Activated CD4-positive, alpha-beta T cell treated with anti-CD3 and anti-CD28 coated beads for 4 hours (primary cell): ENCODE measurements at regions not wholly inside any gene's neighbourhood (a gene's known extent, or its start where the extent isn't known, plus 50 kb on each side); places are given as distances from the start of the nearest gene placed in this dataset.
"Not testable (repeated sequence)": the region's sequence is repeated elsewhere in the genome, so short reads cannot be mapped to it uniquely, and the experiment has no call there.

Source experiments
- DNase-seq, 2 donors: peaks; one replicate each; pipeline ENCODE4 v3.0.0-alpha.2; 2020

- DNase-seq, result no peak
These were observed 170.9 kb upstream of the USP25 start for GRCh38 chr21:15558884-15559283.

- no peak for DNase-seq
These were observed 170.1 kb upstream of the USP25 start for GRCh38 chr21:15559660-15560059.

GRCh38 chr21:15560383-15561056 lies 169.3 kb upstream of the USP25 start:
- DNase-seq, result no peak

DNA sequence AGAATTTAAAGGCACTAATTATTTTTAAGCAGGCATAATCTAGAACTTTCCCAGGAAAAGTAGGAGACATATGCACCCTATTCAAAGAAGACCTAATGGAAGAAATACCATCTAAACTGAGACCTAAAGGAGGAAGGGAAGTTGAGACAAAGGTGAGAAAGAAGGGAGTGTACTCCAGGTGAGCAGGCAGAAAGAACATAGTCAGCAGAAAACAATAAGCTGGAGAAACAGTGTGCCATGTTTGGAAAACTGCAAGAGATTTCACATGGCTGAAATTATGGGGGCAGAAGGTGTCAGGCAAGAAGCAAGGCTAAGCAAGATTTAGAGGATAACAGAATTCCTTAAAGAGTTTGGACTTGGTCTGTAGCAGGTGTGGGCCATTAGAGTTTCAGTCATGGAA lies 167.0 kb upstream of the USP25 start:
- no peak for DNase-seq

DNA sequence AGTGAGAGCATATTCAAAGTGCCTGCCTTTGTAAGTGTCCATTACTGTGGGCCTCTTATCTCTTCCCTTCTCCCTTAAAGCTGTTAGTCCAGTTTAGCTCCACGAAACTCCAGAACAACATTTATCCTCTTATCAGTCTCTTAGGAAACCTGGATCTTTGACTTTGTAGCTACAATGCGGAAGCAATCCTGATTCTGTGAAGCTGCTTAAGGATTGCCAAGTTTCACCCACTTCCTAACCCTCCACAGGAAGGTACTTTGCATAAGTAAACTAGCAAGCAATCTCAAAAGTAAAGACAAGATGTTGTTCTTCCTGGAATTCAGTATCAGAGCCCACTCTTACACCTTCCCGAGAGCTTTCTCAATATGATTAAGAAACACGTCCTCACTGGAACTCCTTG lies 164.9 kb upstream of the USP25 start:
- DNase-seq, result no peak

DNA sequence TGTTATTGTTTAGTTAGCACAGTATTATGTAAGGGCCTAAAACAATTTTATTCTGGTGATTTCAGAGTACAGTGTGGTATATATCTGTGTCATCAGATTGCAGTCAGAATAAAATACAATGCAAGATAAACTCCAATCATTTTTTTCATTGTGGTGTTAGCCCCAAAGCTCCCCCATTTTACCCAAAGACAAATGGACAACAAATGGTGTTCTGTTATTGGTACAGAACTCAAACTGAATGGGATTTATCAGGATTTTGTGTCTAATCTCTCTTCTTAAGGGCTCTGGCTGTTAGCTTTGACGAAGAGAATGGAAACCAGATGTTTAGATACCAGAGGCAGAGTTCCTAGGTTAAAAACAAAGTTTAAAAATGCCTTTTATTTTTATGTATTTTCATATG lies 163.1 kb upstream of the USP25 start:
- DNase-seq, result no peak

GRCh38 chr21:15567191-15567590 lies 162.6 kb upstream of the USP25 start:
- DNase-seq, result no peak

DNA sequence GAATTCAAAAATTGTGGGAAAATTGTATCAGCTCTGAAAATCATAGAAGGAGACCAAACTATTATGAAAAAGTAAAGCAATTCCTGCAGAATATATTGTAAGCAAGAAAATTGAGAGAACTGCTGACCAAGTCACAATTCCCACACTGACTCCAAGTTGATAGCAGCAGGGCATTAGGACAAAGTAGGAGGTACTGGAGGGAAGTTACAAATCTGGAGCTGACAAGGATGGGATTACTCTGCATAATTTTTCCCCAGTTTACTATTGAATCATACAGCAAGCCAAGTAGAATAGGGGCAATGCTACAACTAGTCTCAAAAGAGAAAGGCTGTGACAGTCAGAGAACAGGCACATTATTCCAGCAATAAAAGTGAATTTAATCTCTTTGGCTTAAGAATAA lies 161.3 kb upstream of the USP25 start:
- no peak for DNase-seq

GRCh38 chr21:15586752-15587427 lies 142.9 kb upstream of the USP25 start:
- DNase-seq, result no peak

GRCh38 chr21:15592271-15592860 lies 137.4 kb upstream of the USP25 start:
- peak in 1 of 2 donors; percentile 9 for DNase-seq

- no peak for DNase-seq
These were observed 136.8 kb upstream of the USP25 start for GRCh38 chr21:15592957-15593356.

GRCh38 chr21:15601390-15601789 lies 128.4 kb upstream of the USP25 start:
- no peak for DNase-seq

DNA sequence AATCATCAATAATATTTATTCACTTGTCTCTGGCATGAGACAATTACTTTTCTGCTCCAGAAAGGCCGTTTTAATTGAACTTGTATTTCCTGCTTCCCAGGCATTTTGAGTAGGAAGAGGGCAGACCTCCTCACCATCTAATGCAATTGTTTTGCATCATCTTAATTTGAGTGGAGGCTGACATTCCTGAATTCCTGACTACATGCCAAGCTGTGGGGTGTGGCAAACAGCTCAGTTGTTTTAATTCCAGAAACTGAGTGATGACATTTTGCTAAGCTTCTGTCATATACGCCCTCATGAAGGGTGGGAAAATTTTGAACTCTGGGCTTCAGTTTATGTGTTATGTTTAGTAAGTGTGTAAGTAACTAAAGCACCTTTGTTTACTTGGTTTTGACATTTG lies 125.4 kb upstream of the USP25 start:
- DNase-seq, result no peak

GRCh38 chr21:15614766-15615165 lies 115.0 kb upstream of the USP25 start:
- DNase-seq, result no peak

GRCh38 chr21:15616864-15617574 lies 112.8 kb upstream of the USP25 start:
- DNase-seq, result no peak

GRCh38 chr21:15617964-15618363 lies 111.8 kb upstream of the USP25 start:
- DNase-seq, result no peak

- DNase-seq, result no peak
These were observed 108.9 kb upstream of the USP25 start for GRCh38 chr21:15620892-15621291.

DNA sequence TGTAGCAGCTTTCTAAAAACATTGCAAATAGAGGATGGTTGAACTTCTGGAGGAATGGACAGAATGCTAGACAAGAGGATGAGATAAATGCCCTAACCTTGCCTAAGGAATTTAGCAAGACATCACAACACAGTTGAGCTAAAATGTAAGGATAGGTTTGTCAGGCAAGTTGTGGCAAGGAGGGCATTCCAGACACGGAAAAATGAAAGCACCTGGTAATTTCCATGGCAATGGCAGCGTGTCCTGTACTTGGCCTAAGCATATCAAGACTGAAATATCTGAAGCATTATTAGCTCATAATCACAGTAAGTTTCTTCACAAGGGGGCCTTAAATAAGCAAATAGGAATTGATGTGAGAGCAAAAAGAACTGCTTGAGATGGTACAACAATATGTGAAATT lies 105.1 kb upstream of the USP25 start:
- no peak for DNase-seq

GRCh38 chr21:15625363-15625762 lies 104.4 kb upstream of the USP25 start:
- DNase-seq, result no peak

- no peak for DNase-seq
These were observed 103.8 kb upstream of the USP25 start for GRCh38 chr21:15626031-15626430.

GRCh38 chr21:15627011-15627410 lies 102.8 kb upstream of the USP25 start:
- DNase-seq, result no peak

- no peak for DNase-seq
These were observed 102.0 kb upstream of the USP25 start for GRCh38 chr21:15627823-15628222.

DNA sequence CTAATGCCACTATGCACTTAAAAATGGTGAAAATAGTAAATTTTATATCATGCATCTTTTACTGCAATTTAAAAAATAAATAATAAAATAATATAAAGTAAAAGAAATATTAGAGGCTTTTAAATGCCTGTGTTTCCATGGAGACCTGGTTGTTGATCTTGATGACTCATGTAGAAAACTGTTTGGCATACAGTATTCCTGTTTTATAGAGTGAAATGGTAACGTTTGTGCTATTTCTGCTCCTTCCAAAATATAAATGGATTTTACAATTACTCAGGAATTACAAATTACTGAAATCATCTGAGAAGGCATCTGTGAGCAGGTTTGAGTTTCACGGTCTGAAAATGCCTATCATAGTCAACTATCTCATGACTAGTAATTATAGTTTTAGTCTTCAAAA lies 98.4 kb upstream of the USP25 start:
- no peak for DNase-seq

DNA sequence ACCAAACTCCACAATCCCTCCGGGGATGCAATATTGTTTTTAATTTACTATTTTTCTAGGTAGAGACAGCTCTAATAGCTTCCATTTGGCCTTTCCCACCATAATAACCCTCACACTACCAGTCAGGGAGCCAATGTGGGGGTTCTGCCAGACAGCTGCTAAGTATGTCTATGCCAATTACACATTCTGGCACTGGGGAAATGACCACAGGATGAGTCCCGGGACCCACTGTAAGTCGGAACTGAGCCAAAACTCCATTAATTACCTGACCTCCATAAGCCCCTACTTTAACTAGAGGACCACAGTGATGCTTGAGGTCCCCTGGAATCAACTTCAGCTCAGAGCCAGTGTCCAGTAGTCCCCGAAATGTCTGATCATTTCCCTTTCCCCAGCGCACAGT lies 95.2 kb upstream of the USP25 start:
- DNase-seq, result not testable (repeated sequence)
